Glomerular endothelial cell (primary cell): ENCODE measurements at regions not wholly inside any gene's neighbourhood (a gene's known extent, or its start where the extent isn't known, plus 50 kb on each side); places are given as distances from the start of the nearest gene placed in this dataset.
A peak's percentile ranks its signal among the peaks of the same experiment; 100 is the strongest.
"Not testable (repeated sequence)": the region's sequence is repeated elsewhere in the genome, so short reads cannot be mapped to it uniquely, and the experiment has no call there.

Source experiments
- DNase-seq: peaks from one replicate; pipeline ENCODE4 v3.0.0-alpha.2; 2011; ENCODE audit warnings: low read depth, low spot score; ENCODE audit errors: extremely low read depth

DNA sequence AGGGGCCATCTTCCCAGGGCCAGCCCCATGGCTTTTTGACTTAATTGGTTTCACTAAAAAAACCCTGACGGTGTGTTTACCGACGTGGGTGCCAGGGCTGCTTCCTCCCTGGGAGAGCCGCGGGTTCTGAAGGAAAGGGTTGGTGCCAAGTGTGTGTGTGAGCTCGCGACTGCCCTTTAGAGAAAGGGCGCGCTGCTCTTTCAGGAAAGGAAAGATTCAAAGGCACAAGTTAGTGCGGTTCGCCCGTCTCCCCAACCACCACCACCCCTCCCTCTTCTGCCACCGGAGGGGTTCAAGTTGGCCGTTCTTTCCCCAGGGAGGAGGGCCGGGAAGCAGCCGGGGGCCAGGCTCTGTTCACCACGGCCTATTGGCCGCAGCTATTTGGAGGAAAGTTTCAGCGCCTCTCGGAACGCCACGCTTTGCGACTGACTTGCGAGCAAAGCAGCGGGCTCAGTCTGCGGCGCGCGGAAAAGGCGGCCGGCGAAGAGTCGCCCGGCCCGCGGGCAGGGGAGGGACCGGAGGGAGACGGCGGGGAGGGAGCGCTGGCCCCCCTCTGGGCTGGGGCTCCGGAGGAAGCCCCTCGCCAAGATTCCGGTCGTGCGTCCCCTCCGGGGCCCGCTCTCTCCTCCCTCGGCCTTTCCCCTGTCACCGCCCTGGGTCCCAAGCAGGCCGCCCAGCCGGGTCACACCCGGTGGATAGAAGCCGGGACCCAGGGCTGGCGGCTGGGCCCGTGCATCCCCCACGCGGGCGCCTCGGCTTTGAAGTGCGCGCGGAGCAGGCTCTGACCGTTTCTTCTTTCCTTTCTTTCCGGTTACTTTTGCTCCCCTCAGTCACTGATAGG lies 165.9 kb upstream of the PPP1R3A start:
- no peak for DNase-seq

DNA sequence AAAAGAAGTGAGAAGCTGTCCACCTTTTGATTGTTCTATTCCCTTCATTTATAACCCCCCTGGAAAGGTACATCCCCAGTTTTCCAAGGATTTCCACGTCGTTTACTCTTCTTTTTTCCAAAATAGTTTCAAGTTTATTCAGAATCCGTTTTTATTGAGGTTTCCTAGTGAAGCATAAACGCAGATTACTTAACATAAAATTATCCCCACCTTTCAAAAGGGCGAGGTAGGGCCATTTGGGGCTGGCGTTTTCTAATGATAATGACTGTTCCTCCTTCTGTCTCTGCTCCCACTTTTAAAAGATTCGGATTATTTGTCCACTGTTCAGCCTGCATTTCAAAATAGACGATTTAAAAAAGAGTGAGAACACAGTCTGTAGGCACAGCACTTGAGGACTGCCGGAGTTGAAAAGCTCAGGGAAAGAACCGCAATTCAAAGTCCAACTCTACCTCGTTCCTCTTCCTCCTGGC lies 165.2 kb upstream of the PPP1R3A start:
- no peak for DNase-seq

DNA sequence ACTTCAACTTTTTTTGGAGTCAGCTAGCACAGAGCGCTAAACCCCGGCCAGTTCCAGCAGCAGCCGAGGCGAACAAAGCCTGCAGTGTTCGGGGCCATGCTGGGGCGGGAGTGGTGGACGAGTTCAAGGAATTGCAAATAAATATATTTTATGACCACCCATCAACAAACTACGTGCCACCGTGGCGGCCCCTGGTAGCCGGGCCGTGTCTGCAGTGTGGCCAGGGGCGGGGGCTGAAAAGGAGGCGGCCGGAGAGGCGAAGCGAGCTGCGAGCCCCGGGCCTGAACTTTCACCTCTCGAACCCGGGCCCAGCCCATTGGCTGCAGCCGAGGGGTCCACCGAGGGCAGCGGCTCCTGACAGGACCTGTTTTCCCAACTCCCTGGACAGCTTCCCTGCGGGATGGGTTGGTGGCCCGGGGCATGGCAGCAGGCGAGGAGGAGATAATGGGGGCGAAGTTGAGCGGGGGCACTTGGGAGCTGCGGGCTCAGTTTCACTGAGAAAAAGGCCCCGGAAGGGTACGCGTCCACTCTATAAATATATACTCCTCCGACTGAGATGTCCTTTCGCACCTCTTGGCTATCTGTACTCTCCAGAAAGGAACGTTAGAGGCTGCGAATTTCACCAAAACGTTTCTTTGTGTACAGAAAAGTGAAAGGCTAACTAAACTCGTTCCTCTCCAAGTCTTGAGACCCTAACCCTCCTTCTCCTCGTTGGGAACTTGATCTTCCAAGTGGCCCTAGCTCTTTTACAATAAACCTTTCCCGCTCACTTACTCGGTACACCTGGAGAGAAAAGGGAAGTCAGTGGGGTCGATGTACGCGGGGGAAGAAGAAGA lies 164.6 kb upstream of the PPP1R3A start:
- DNase-seq: no peak

- DNase-seq: no peak
Observed at GRCh38 chr7:114082642-114083165, 163.9 kb upstream of the PPP1R3A start.

GRCh38 chr7:114081606-114082425 lies 163.0 kb upstream of the PPP1R3A start:
- DNase-seq: no peak

DNA sequence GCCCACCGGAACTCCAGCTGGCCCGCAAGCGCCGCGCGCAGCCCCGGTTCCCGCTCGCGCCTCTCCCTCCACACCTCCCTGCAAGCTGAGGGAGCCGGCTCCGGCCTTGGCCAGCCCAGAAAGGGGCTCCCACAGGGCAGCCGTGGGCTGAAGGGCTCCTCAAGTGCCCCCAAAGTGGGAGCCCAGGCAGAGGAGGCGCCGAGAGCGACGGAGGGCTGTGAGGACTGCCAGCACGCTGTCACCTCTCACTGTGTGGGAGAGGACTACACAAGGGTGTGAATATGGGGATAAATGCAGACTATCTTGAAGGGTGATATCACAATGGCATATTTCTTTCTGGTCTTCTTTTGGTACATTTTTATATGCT lies 158.3 kb upstream of the PPP1R3A start:
- DNase-seq: not testable (repeated sequence)

GRCh38 chr7:114076392-114077157 lies 157.8 kb upstream of the PPP1R3A start:
- not testable (repeated sequence) for DNase-seq

- DNase-seq: no peak
Observed at GRCh38 chr7:114073701-114074100, 154.9 kb upstream of the PPP1R3A start.

DNA sequence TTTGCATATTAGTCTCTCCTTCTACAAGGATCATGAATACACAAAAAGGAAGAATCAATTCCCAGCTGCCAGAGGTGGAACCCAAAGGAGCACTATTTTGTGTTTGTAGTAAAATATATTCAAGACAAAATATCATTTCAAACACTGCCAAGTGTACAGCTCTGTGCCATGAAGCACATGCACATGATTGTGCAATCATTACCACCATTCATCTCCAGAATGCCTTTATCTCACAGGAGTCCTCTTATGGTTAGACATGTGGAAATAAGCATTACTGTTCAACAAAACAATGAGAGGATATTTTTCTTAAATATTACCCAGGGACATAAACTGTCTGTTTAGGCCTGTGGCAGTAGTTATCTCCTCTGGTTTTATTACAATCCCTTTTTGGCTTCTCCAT lies 151.4 kb upstream of the PPP1R3A start:
- DNase-seq: no peak

DNA sequence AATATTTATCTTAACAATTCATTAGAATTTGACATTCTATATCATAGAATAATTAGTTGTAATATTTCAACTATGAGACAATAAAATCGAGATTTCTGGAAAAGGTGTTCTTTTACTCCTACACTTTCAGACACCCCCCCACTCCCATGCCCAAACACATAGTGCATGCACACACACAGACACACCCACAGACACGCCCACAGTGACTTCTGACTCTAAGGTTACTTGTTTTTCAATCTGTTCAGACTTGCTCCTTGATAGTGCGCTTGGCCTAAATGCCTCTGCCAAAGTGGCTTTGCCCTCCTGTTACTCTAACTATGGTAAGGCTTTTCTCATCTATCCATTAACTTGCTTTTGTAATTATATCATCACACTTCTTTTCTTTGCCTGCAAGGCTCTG lies 144.0 kb upstream of the PPP1R3A start:
- DNase-seq: no peak

DNA sequence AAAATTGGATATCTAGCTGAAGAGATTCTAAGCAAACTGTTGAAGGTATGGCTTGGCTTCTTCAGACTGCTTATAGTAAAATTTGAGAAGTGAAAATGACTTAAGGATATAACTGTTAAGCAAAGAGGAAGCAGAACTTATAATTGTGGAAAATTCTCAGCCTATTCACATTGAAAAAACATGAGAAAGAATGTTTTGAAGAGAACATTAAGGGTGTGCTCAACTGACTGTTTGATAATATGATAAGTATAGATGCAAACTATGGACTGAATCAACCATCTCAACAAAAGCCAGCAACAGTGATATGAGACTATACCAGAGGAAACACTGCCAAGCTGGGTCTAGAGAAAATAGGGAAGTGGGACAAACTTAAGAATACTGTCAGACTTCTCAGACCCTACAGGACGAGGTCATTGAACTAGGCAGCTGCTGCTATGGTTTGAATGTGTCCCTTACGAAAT lies 133.1 kb upstream of the PPP1R3A start:
- no peak for DNase-seq

- no peak for DNase-seq
Observed at GRCh38 chr7:114050571-114050970, 131.8 kb upstream of the PPP1R3A start.

DNA sequence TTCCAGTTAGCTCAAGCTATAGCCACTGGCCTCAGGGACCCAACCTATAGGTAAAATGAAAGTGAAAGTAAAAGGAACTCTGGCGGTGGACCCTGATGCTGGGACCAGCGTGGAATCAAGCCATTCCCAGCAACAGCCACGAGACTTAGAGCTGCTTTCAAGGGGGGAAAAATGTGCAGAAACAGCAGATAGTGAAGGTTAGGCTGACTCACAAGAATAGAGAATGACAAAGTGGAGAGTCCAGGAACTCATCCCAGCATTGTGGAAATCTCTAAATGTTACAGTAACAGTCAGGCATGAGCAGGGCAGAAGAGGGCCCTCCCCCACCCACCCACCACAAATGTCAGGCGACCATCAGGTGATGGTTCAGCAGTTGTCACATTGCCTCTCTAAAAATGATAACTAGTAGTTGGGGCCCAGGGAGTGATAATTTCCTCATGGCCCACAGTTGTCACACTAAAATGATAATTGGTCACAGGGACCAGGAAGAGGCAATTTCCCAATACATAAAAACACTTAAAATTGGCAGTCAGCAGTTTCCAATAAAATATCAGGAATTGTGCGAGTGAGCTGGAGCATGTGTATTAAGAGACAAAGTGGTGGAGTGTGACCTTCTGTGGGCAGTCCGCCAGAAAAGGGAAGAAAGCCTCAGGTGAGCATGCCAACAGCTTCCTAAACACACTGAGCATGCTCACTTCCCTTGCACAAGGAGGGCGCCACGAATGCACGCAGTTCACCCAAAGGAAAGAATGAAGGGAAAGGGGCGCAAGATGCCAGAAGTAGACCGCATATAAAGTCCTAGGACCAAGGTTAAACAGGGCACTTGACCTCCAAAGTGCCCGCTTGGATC lies 129.8 kb upstream of the PPP1R3A start:
- DNase-seq: no peak

DNA sequence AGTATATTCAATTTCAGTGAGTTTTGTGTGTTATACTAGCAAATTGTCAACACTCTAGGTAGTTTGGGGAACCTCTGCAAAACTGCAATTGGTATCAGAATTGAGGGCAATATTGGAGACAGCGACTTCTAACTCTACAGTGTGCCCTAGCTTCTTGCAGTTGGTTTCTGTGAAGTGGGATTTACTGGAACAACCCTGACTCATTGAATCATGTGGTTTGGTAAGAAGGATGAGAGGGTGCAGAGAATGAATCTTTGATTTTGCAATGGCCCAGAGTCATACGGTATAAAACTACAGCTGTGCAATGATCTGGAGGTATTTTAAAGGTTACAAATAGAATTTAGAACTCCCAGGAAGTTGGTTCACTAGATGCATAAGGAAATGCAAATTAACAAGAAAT lies 129.1 kb upstream of the PPP1R3A start:
- no peak for DNase-seq

- DNase-seq: no peak
Observed at GRCh38 chr7:114033475-114033874, 114.7 kb upstream of the PPP1R3A start.

- DNase-seq: peak; percentile 57
Observed at GRCh38 chr7:114026486-114027089, 107.8 kb upstream of the PPP1R3A start.

GRCh38 chr7:114021135-114021534 lies 102.3 kb upstream of the PPP1R3A start:
- DNase-seq: no peak

- DNase-seq: no peak
Observed at GRCh38 chr7:114008696-114009095, 89.9 kb upstream of the PPP1R3A start.

GRCh38 chr7:114007386-114007785 lies 88.6 kb upstream of the PPP1R3A start:
- no peak for DNase-seq
